Kidney epithelial cell (primary cell): ENCODE measurements at regions not wholly inside any gene's neighbourhood (a gene's known extent, or its start where the extent isn't known, plus 50 kb on each side); places are given as distances from the start of the nearest gene placed in this dataset.

Experiments
- DNase-seq: peaks from one replicate; pipeline ENCODE4 v3.0.0-alpha.2; 2010; ENCODE audit warnings: low read depth
- H3K27me3 ChIP-seq: 2 replicates; pipeline ENCODE4 v1.6.0; 2011; ENCODE audit warnings: low read length; ENCODE audit not compliant: control insufficient read depth, insufficient read depth
- H3K36me3 ChIP-seq: 2 replicates; pipeline ENCODE4 v1.5.1; 2011; ENCODE audit warnings: low read length; ENCODE audit not compliant: control insufficient read depth, insufficient read depth
- H3K4me3 ChIP-seq: 2 replicates; pipeline ENCODE4 v1.5.1; 2011; ENCODE audit warnings: low read depth, mild to moderate bottlenecking, control low read depth, low read length
- CTCF ChIP-seq: IDR thresholded peaks from 2 replicates; pipeline ENCODE4 v1.5.1; 2011; ENCODE audit warnings: mild to moderate bottlenecking, moderate library complexity, low read length, control low read depth, inconsistent platforms; ENCODE audit not compliant: insufficient read depth, poor library complexity, severe bottlenecking

GRCh38 chr12:94033101-94033500, 115.3 kb upstream of the PLXNC1 start:
- H3K4me3 ChIP-seq, result no peak overlapping the region
- no peak for TF ChIP-seq CTCF
- no peaks in the 10 kb centered on the region for H3K36me3 ChIP-seq
- H3K27me3 ChIP-seq, result no peaks in the 10 kb centered on the region
- no peak for DNase-seq

GRCh38 chr12:94033784-94034183, 114.6 kb upstream of the PLXNC1 start:
- no peak for TF ChIP-seq CTCF
- Histone ChIP-seq H3K27me3 (no peaks in the 10 kb centered on the region), H3K4me3 (no peak overlapping the region), H3K36me3 (no peaks in the 10 kb centered on the region)
- DNase-seq, result no peak

GRCh38 chr12:94037444-94037843, 110.9 kb upstream of the PLXNC1 start:
- no peak for TF ChIP-seq CTCF
- no peak overlapping the region for H3K4me3 ChIP-seq

GRCh38 chr12:94038605-94039004, 109.8 kb upstream of the PLXNC1 start:
- Histone ChIP-seq H3K4me3 (no peak overlapping the region), H3K36me3 (no peaks in the 10 kb centered on the region), H3K27me3 (no peaks in the 10 kb centered on the region)
- DNase-seq, result no peak
- TF ChIP-seq CTCF, result no peak

More at GRCh38 chr12:94037444-94037843, 110.9 kb upstream of the PLXNC1 start:
- no peaks in the 10 kb centered on the region for H3K27me3 ChIP-seq
- no peak for DNase-seq
- H3K36me3 ChIP-seq, result no peaks in the 10 kb centered on the region

- Histone ChIP-seq H3K4me3 (no peak overlapping the region), H3K27me3 (no peaks in the 10 kb centered on the region), H3K36me3 (no peaks in the 10 kb centered on the region)
- no peak for DNase-seq
- no peak for TF ChIP-seq CTCF
These were observed 109.1 kb upstream of the PLXNC1 start for GRCh38 chr12:94039199-94039840.

- Histone ChIP-seq H3K4me3 (no peak overlapping the region), H3K36me3 (no peaks in the 10 kb centered on the region), H3K27me3 (no peaks in the 10 kb centered on the region)
- no peak for DNase-seq
- no peak for TF ChIP-seq CTCF
These were observed 108.5 kb upstream of the PLXNC1 start for GRCh38 chr12:94039914-94040313.
